GM12874 (cell line): ENCODE measurements at regions not wholly inside any gene's neighbourhood (a gene's known extent, or its start where the extent isn't known, plus 50 kb on each side); places are given as distances from the start of the nearest gene placed in this dataset.
A peak's percentile ranks its signal among the peaks of the same experiment; 100 is the strongest.

Experiments
- TF ChIP-seq, protein P1 (sequence below): IDR thresholded peaks from 2 replicates; pipeline ENCODE4 v1.5.1; 2011; ENCODE audit warnings: low read depth, mild to moderate bottlenecking, control low read depth, low read length, moderate library complexity; ENCODE audit not compliant: insufficient read depth

- TF ChIP-seq, protein P1, sequence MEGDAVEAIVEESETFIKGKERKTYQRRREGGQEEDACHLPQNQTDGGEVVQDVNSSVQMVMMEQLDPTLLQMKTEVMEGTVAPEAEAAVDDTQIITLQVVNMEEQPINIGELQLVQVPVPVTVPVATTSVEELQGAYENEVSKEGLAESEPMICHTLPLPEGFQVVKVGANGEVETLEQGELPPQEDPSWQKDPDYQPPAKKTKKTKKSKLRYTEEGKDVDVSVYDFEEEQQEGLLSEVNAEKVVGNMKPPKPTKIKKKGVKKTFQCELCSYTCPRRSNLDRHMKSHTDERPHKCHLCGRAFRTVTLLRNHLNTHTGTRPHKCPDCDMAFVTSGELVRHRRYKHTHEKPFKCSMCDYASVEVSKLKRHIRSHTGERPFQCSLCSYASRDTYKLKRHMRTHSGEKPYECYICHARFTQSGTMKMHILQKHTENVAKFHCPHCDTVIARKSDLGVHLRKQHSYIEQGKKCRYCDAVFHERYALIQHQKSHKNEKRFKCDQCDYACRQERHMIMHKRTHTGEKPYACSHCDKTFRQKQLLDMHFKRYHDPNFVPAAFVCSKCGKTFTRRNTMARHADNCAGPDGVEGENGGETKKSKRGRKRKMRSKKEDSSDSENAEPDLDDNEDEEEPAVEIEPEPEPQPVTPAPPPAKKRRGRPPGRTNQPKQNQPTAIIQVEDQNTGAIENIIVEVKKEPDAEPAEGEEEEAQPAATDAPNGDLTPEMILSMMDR: no peak
Observed at GRCh38 chr10:84029840-84030239, 109.5 kb upstream of the GHITM start.

GRCh38 chr10:84038035-84038434 lies 101.3 kb upstream of the GHITM start:
- TF ChIP-seq, protein P1: no peak

- TF ChIP-seq, protein P1: no peak
Observed at GRCh38 chr10:84039957-84040356, 99.4 kb upstream of the GHITM start.

DNA sequence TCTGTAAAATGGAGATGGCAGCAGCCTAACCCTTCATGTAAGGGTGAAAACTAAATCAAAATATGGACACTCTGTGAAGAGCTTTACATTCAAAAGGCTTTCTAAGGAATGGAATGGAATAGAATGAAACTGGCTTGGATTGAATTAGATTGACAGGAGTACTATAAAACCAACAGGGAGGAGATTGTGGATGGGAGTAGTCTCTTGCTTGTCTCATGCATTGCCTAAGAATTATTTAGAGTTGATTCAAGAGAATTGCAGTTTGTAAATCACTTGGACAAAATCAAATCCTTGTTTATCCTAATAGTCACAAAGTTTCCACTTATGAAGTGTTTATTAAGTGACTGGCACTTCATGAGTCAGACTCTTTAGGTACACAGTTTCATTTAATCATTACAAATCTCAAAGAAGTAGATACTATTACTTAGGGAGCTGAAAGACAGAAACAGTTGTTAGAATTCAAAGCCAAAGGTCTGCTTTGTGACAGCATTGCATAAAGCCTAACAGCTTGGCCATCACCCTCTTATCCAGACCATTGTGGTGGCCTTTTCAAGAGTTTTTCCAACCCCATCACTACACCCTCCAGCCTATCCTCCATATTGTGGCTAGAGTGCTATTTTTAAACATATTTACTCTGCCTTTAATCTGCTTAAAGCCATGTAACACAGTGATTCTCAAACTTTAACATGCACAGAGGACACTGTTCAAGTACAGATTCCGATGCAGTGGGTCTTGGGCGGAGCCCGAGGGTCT lies 91.9 kb upstream of the GHITM start:
- TF ChIP-seq, protein P1: no peak

DNA sequence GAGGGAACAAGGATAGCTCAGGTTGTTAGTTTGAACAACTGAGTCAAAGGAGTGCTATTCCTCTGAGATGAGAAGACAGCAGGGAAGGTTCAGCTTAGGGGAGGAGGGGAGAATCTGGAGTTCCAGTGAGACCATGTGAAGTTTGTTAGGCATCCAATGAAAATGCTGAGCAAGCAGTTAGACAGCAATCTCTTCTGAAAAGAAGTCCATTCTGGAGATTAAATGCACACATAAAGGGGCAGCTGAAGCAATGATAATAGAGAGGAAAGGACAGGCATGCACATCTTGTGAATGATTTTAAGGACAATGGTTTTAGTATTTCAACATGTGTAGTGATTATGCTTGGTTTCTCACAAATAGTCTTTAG lies 89.7 kb upstream of the GHITM start:
- TF ChIP-seq, protein P1: no peak

- TF ChIP-seq, protein P1: no peak
Observed at GRCh38 chr10:84053626-84054025, 85.7 kb upstream of the GHITM start.

DNA sequence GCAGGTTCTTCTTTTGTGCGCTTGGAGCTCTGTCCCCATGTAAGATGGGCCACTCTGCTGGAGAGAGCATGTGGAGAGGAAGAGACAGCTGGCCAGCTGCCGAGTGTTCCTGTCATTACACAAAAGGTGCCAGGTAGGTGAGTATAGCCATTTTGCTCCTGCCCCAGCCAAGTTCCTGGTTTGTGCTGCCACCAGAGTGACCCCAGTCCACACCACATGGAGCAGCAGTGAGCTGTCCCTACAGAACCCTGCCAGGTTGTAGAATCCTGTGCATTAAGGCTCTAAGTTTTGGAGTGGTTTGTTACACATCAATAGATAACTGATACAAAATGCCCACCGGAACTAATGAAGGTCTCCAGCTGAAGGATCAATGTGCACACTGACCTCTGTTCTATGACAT lies 84.6 kb upstream of the GHITM start:
- TF ChIP-seq, protein P1: peak; percentile 13; the same call in 1 of the 2 replicates

GRCh38 chr10:84059526-84059925 lies 79.8 kb upstream of the GHITM start:
- TF ChIP-seq, protein P1: no peak
